Thyroid gland (tissue), 4 donors: ENCODE measurements at regions not wholly inside any gene's neighbourhood (a gene's known extent, or its start where the extent isn't known, plus 50 kb on each side); places are given as distances from the start of the nearest gene placed in this dataset.

Source experiments
- POLR2A ChIP-seq, 2 donors: fragments of 450-650 bp; IDR thresholded peaks; one replicate each; pipeline ENCODE4 v1.6.1; 2017; ENCODE audit warnings: antibody characterized with exemption in 2 of 2, mild to moderate bottlenecking in 2 of 2, moderate library complexity in 1 of 2
- TF ChIP-seq, protein P1 (sequence below), 6 experiments: fragments of 200-600 bp in 3 of 6; fragments of 450-650 bp in 3 of 6; sonication (generic) in 3 of 6; IDR thresholded peaks; one replicate each; pipeline ENCODE4 v1.5.1; 2016 to 2019; ENCODE audit warnings: antibody characterized with exemption in 6 of 6, mild to moderate bottlenecking in 2 of 6, inconsistent platforms in 1 of 6, moderate library complexity in 1 of 6

GRCh38 chrX:42362219-42362618 lies 415.7 kb downstream of the PPP1R2C start:
- TF ChIP-seq, protein P1, sequence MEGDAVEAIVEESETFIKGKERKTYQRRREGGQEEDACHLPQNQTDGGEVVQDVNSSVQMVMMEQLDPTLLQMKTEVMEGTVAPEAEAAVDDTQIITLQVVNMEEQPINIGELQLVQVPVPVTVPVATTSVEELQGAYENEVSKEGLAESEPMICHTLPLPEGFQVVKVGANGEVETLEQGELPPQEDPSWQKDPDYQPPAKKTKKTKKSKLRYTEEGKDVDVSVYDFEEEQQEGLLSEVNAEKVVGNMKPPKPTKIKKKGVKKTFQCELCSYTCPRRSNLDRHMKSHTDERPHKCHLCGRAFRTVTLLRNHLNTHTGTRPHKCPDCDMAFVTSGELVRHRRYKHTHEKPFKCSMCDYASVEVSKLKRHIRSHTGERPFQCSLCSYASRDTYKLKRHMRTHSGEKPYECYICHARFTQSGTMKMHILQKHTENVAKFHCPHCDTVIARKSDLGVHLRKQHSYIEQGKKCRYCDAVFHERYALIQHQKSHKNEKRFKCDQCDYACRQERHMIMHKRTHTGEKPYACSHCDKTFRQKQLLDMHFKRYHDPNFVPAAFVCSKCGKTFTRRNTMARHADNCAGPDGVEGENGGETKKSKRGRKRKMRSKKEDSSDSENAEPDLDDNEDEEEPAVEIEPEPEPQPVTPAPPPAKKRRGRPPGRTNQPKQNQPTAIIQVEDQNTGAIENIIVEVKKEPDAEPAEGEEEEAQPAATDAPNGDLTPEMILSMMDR (IDR thresholded peaks at IDR 0.05), result no peak
- no peak for TF ChIP-seq POLR2A (IDR thresholded peaks at IDR 0.05)
